ENCODE measurements at regions not wholly inside any gene's neighbourhood (a gene's known extent, or its start where the extent isn't known, plus 50 kb on each side); places are given as distances from the start of the nearest gene placed in this dataset.
A peak's percentile ranks its signal among the peaks of the same experiment; 100 is the strongest.

DNA sequence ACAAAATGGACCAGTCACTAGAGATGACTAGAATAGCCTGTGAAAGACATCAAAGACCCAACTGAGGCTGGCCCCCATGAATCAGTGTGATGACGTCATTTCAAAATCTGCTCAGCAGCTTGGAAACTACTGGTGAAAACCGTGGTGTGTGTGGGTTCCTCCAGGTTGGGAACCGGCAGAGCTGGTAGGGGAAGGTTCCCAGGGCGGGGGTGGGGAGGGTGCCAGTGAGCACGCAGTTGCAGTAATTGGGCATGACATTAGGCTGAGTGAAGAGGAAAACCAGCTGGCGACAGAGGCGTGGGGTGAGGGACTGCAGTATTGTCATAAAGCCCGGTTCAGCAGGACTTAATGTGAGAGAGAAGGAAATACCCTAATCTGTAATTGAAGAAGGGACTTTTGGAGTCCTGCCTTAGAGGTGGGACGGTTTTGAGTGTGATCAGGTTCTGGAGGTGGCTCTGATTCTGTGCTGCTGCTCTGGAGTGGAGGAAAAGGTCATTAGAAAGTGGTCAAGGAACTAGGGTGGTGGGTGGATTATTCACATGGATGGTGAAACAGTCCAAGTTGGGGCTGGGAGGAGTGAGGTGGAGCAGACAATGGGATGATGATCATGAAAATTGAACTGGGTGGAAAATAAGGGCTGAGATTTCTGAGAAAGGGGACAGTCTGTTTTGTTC lies 52.0 kb upstream of the MTHFD1L start:
- WGBS (ENCODE audit: insufficient coverage): 65% methylated on average over 9 of the region's 9 CpGs
- peak in 1 of 2 donors; percentile 44 for DNase-seq
- H3K27ac Mint-ChIP-seq: no peak overlapping the region

DNA sequence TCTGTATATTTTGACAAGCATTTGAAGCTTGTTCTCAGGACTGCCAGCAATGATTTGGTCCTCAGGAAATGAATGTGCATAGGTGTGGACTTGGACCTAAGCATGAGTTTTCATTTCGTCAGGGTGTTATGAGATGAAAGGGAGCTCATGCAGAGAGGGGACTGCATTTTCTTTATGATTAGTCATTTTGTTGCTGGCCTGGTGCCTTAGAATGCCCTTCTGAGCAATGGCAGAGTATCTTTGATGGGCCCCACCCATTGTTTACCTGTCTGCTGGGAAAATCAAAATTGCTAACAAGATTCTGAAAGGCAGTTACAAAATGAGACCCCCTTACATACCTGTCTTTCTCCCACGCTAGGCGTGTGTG lies 51.5 kb upstream of the MTHFD1L start:
- ATAC-seq (no peak), DNase-seq (no peak)
- Histone ChIP-seq H3K4me3 (ENCODE audit: low read length) (no peak overlapping the region), H3K27ac (ENCODE audit: low read length) (peak overlapping the region; percentile 6), H3K9me3 (ENCODE audit: control insufficient read depth, insufficient read depth, low read length) (no peaks in the 10 kb centered on the region), H3K4me1 (ENCODE audit: control insufficient read depth, insufficient read depth, low read length) (no peaks in the 10 kb centered on the region), H3K36me3 (ENCODE audit: control insufficient read depth, insufficient read depth, low read length) (no peaks in the 10 kb centered on the region), H3K27me3 (ENCODE audit: control insufficient read depth, insufficient read depth, low read length) (no peaks in the 10 kb centered on the region)
- H3K27me3 Mint-ChIP-seq (ENCODE audit: low read depth in 2 of 2): peaks cover 13 to 15% of the 10 kb centered on the region in 2 donors
- TF ChIP-seq, protein P1, sequence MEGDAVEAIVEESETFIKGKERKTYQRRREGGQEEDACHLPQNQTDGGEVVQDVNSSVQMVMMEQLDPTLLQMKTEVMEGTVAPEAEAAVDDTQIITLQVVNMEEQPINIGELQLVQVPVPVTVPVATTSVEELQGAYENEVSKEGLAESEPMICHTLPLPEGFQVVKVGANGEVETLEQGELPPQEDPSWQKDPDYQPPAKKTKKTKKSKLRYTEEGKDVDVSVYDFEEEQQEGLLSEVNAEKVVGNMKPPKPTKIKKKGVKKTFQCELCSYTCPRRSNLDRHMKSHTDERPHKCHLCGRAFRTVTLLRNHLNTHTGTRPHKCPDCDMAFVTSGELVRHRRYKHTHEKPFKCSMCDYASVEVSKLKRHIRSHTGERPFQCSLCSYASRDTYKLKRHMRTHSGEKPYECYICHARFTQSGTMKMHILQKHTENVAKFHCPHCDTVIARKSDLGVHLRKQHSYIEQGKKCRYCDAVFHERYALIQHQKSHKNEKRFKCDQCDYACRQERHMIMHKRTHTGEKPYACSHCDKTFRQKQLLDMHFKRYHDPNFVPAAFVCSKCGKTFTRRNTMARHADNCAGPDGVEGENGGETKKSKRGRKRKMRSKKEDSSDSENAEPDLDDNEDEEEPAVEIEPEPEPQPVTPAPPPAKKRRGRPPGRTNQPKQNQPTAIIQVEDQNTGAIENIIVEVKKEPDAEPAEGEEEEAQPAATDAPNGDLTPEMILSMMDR (IDR thresholded peaks at IDR 0.05): no peak
- H3K36me3 Mint-ChIP-seq: no peaks in the 10 kb centered on the region
- intact Hi-C loops (cut with micrococcal nuclease): loop anchor here (10.0 kb wide), 1 partner anchor 879 kb away; no protein-coding TSS in a partner anchor
- no peak overlapping the region for H3K4me3 Mint-ChIP-seq
- H3K27ac Mint-ChIP-seq: no peak overlapping the region
- 68% methylated on average over 3 of the region's 3 CpGs for WGBS (ENCODE audit: insufficient coverage)
- no peaks in the 10 kb centered on the region for H3K4me1 Mint-ChIP-seq
- H3K9me3 Mint-ChIP-seq: no peaks in the 10 kb centered on the region

More for the DNA sequence above, 52.0 kb upstream of the MTHFD1L start:
- H3K9me3 ChIP-seq (ENCODE audit: control insufficient read depth, insufficient read depth, low read length): no peaks in the 10 kb centered on the region
- H3K27ac ChIP-seq (ENCODE audit: low read length): peak overlapping the region; percentile 6
- Mint-ChIP-seq H3K4me3 (no peak overlapping the region), H3K4me1 (no peaks in the 10 kb centered on the region), H3K9me3 (no peaks in the 10 kb centered on the region), H3K36me3 (no peaks in the 10 kb centered on the region), H3K27me3 (ENCODE audit: low read depth in 2 of 2) (peaks cover 13 to 15% of the 10 kb centered on the region in 2 donors)
- intact Hi-C loops (cut with micrococcal nuclease): loop anchor here (10.0 kb wide), 1 partner anchor 879 kb away; no protein-coding TSS in a partner anchor
- ATAC-seq: no peak
- no peaks in the 10 kb centered on the region for H3K4me1 ChIP-seq (ENCODE audit: control insufficient read depth, insufficient read depth, low read length)
- no peaks in the 10 kb centered on the region for H3K27me3 ChIP-seq (ENCODE audit: control insufficient read depth, insufficient read depth, low read length)
- no peaks in the 10 kb centered on the region for H3K36me3 ChIP-seq (ENCODE audit: control insufficient read depth, insufficient read depth, low read length)
- TF ChIP-seq, protein P1 (IDR thresholded peaks at IDR 0.05): no peak
- no peak overlapping the region for H3K4me3 ChIP-seq (ENCODE audit: low read length)

Measured in natural killer cell (primary cell).